Gastroesophageal sphincter (tissue), 3 donors: ENCODE measurements at regions not wholly inside any gene's neighbourhood (a gene's known extent, or its start where the extent isn't known, plus 50 kb on each side); places are given as distances from the start of the nearest gene placed in this dataset.

Experiments used
- CTCF ChIP-seq, 4 experiments: fragments of 200-600 bp in 2 of 4; fragments of 450-650 bp in 2 of 4; sonication (generic) in 1 of 4; IDR thresholded peaks; one replicate each; pipeline ENCODE4 v1.5.1; 2017 to 2019; ENCODE audit warnings: antibody characterized with exemption in 4 of 4, mild to moderate bottlenecking in 2 of 4, moderate library complexity in 2 of 4
- EP300 ChIP-seq: sonication (generic); formaldehyde crosslinking; IDR thresholded peaks from one replicate; pipeline ENCODE4 v1.6.1; 2017; ENCODE audit warnings: antibody characterized with exemption, mild to moderate bottlenecking

- TF ChIP-seq CTCF (IDR thresholded peaks at IDR 0.05): no peak
- TF ChIP-seq EP300: no peak
Observed at GRCh38 chr5:104928906-104929520, 1366.4 kb upstream of the NUDT12 start.
